IMR-90 (cell line): ENCODE measurements at regions not wholly inside any gene's neighbourhood (a gene's known extent, or its start where the extent isn't known, plus 50 kb on each side); places are given as distances from the start of the nearest gene placed in this dataset.
A peak's percentile ranks its signal among the peaks of the same experiment; 100 is the strongest.

Source experiments
- ATAC-seq: fragments of 200-7000 bp; cut with Tn5 transposase; 2 replicates; pipeline ENCODE4 v1.9.1; 2020; ENCODE audit warnings: low read depth, mild to moderate bottlenecking, moderate library complexity
- BruUV-seq: library from RNA; stranded (reverse); fragments of 400-500 nt; replicated peaks from 2 replicates; lab custom pipeline; 2021; lab: Mats Ljungman, UMichigan
- CTCF ChIA-PET: fragments of 300-600 bp; formaldehyde crosslinking; extraction: SDS; loops from one replicate; lab custom pipeline; 2021; ENCODE audit warnings: antibody characterized with exemption; lab: Yijun Ruan, JAX
- POLR2A ChIA-PET: fragments of 300-600 bp; sonication (Branson Sonifier 250); formaldehyde crosslinking; loops from one replicate; lab custom pipeline; 2022; ENCODE audit warnings: antibody characterized with exemption; ENCODE audit not compliant: unreplicated experiment; lab: Charles Lee
- DNase-seq: peaks from one replicate; pipeline ENCODE4 v3.0.0; 2013
- H2AFZ ChIP-seq: replicated peaks from 2 replicates; pipeline ENCODE3; 2013; ENCODE audit warnings: low read length, mild to moderate bottlenecking; ENCODE audit not compliant: poor library complexity
- H2AK5ac ChIP-seq: 2 replicates; pipeline ENCODE4 v1.6.1; 2013; ENCODE audit warnings: low read depth, low read length, inconsistent platforms
- H2AK9ac ChIP-seq: replicated peaks from 2 replicates; pipeline ENCODE3; 2013; ENCODE audit warnings: mild to moderate bottlenecking, low read depth, low read length, moderate library complexity; ENCODE audit not compliant: poor library complexity
- H2BK120ac ChIP-seq: 2 replicates; pipeline ENCODE4 v1.6.1; 2013; ENCODE audit warnings: low read depth, low read length, inconsistent platforms
- H2BK15ac ChIP-seq: 3 replicates; pipeline ENCODE4 v1.6.1; 2013; ENCODE audit warnings: low read depth, low read length, inconsistent platforms
- H2BK20ac ChIP-seq: 2 replicates; pipeline ENCODE4 v1.6.1; 2013; ENCODE audit warnings: low read depth, mild to moderate bottlenecking, inconsistent platforms, low read length, moderate library complexity
- H2BK5ac ChIP-seq: 2 replicates; pipeline ENCODE4 v1.6.1; 2013; ENCODE audit warnings: mild to moderate bottlenecking, low read depth, low read length, inconsistent platforms; ENCODE audit not compliant: poor library complexity, severe bottlenecking
- H3K14ac ChIP-seq: replicated peaks from 2 replicates; pipeline ENCODE4 v1.6.1; 2013; ENCODE audit warnings: low read depth, low read length, inconsistent platforms
- H3K18ac ChIP-seq: 2 replicates; pipeline ENCODE4 v1.6.1; 2013; ENCODE audit warnings: low read depth, low read length, control low read depth
- H3K23ac ChIP-seq: 2 replicates; pipeline ENCODE4 v1.6.1; 2013; ENCODE audit warnings: low read depth, low read length, inconsistent platforms
- H3K27ac ChIP-seq: 2 replicates; pipeline ENCODE4 v1.5.1; 2013; ENCODE audit warnings: mild to moderate bottlenecking, control low read depth, low read length; ENCODE audit not compliant: insufficient read depth
- H3K27me3 ChIP-seq: 2 replicates; pipeline ENCODE4 v1.6.1; 2013; ENCODE audit warnings: low read length; ENCODE audit not compliant: control insufficient read depth, insufficient read depth
- H3K36me3 ChIP-seq: 2 replicates; pipeline ENCODE4 v1.6.1; 2013; ENCODE audit warnings: low read length, mixed read lengths; ENCODE audit not compliant: control insufficient read depth, insufficient read depth
- H3K4ac ChIP-seq: 2 replicates; pipeline ENCODE4 v1.6.1; 2013; ENCODE audit warnings: low read depth, low read length, inconsistent platforms
- H3K4me1 ChIP-seq: 2 replicates; pipeline ENCODE4 v1.6.1; 2013; ENCODE audit warnings: low read length, mixed read lengths; ENCODE audit not compliant: control insufficient read depth, insufficient read depth
- H3K4me2 ChIP-seq: 2 replicates; pipeline ENCODE4 v1.6.1; 2013; ENCODE audit warnings: low read depth, mild to moderate bottlenecking, control low read depth, low read length, moderate library complexity
- H3K4me3 ChIP-seq: 2 replicates; pipeline ENCODE4 v1.5.1; 2013; ENCODE audit warnings: low read depth, mild to moderate bottlenecking, control low read depth, low read length, moderate library complexity; ENCODE audit not compliant: insufficient read depth
- H3K56ac ChIP-seq: 2 replicates; pipeline ENCODE4 v1.6.1; 2013; ENCODE audit warnings: low read length, inconsistent platforms; ENCODE audit not compliant: insufficient read depth; ENCODE audit errors: extremely low read depth
- H3K79me1 ChIP-seq, 2 experiments: 2 replicates each; pipeline ENCODE4 v1.6.1; 2013; ENCODE audit warnings: low read length in 2 of 2, inconsistent platforms in 1 of 2, low read depth in 1 of 2
- H3K9ac ChIP-seq: 2 replicates; pipeline ENCODE4 v1.6.1; 2013; ENCODE audit warnings: low read depth, low read length, control low read depth
- H3K9me1 ChIP-seq: 2 replicates; pipeline ENCODE4 v1.6.1; 2013; ENCODE audit warnings: low read length, inconsistent platforms; ENCODE audit not compliant: insufficient read depth
- H3K9me3 ChIP-seq: 2 replicates; pipeline ENCODE4 v1.6.1; 2013; ENCODE audit warnings: low read length; ENCODE audit not compliant: control insufficient read depth, insufficient read depth
- H4K20me1 ChIP-seq: 2 replicates; pipeline ENCODE4 v1.6.1; 2013; ENCODE audit warnings: low read length, inconsistent platforms; ENCODE audit not compliant: insufficient read depth
- H4K5ac ChIP-seq: 2 replicates; pipeline ENCODE4 v1.6.1; 2013; ENCODE audit warnings: mild to moderate bottlenecking, low read depth, low read length, control low read depth
- H4K8ac ChIP-seq, 2 experiments: 2 replicates each; pipeline ENCODE4 v1.6.1; 2013; ENCODE audit warnings: low read depth in 2 of 2, low read length in 2 of 2, control low read depth in 1 of 2, inconsistent platforms in 1 of 2
- H4K91ac ChIP-seq: 2 replicates; pipeline ENCODE4 v1.6.1; 2013; ENCODE audit warnings: low read depth, low read length, inconsistent platforms; ENCODE audit not compliant: insufficient read depth
- MAZ ChIP-seq: IDR thresholded peaks from 2 replicates; pipeline ENCODE4 v1.6.1; 2012; ENCODE audit warnings: low read depth, mild to moderate bottlenecking, low read length, improper control_type of control experiment, moderate library complexity, borderline replicate concordance
- RFX5 ChIP-seq: IDR thresholded peaks from 2 replicates; pipeline ENCODE4 v1.8.0; 2012; ENCODE audit warnings: low read depth, mild to moderate bottlenecking, low read length, moderate library complexity
- SMC3 ChIP-seq: fragments of 150-350 bp; IDR thresholded peaks from 2 replicates; pipeline ENCODE4 v1.6.1; 2016; ENCODE audit warnings: low read depth, mild to moderate bottlenecking, antibody characterized with exemption, low read length, moderate library complexity
- WGBS, 2 experiments: methylation state at CpG; one replicate each; pipeline versions ENCODE4 v1.1.5 to v1.1.7; 2013; ENCODE audit warnings: missing lambda C conversion rate in 2 of 2; ENCODE audit not compliant: insufficient read length in 1 of 2; ENCODE audit errors: extremely low coverage in 2 of 2; 5-methylcytosine and 5-hydroxymethylcytosine counted together
- dilution Hi-C: fragments of 300-500 bp; cut with HindIII; formaldehyde crosslinking; loops from one replicate; pipeline ENCODE4 v1.14.3; 2018; ENCODE audit warnings: low sequenced_read_pairs; ENCODE audit not compliant: unreplicated experiment
- in situ Hi-C: fragments of 300-500 bp; cut with MboI; formaldehyde crosslinking; loops from 3 replicates; pipeline ENCODE4 v1.14.3; 2019; ENCODE audit warnings: low sequenced_read_pairs, inconsistent platforms, mixed read lengths
- intact Hi-C: fragments of 100-400 bp; cut with micrococcal nuclease; formaldehyde crosslinking; loops from 2 replicates; pipeline ENCODE4 v1.10.0; 2022

DNA sequence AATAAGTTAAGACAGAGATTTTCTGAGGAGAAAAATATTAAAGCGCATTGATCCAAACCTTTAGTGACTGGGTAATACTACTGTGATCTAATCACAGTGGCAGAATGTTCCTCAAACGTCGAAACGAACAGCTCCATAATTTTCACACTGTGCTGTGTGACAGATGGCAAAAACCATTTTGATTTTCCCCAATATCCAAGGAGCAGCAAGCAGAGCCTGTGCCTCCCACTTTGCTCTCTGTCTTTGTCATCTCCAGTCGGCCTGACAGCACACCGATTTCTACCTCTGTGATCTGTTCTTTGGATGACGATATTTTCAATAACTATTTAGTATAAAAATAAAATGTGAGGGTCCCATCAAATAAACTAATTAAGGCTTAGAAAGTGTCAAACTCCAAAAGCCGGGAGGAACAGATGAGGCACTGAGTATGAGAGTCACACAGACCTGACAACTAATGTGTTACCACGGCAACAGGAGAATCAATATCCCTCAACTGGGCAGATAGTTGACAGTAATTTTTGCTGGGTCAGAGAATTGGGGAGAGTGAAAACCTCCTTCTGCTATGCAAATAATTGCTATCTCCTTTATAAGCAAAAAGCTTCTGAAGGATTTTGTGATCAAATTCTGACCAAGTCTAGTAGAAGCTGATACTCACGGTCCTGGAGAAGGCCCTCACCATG is 489.1 kb upstream of the CFAP20DC start:
- H3K9me3 ChIP-seq = no peaks in the 10 kb centered on the region
- DNase-seq (no peak), ATAC-seq (no peak)
- WGBS, 2 experiments = no CpG with 5 or more reads among the region's 10 CpGs
- dilution Hi-C loops (no loop called here), in situ Hi-C loops (no loop called here), intact Hi-C loops (no loop called here)
- no peak overlapping the region for H2AFZ ChIP-seq
- no peaks in the 10 kb centered on the region for H3K36me3 ChIP-seq
- CTCF ChIA-PET = no interaction called here
- TF ChIP-seq SMC3 (no peak), MAZ (no peak), RFX5 (no peak)
- peak overlapping the region; percentile 86 for H2BK20ac ChIP-seq
- H2AK9ac ChIP-seq = no peak overlapping the region
- H3K9ac ChIP-seq = no peak overlapping the region
- peak overlapping the region; percentile 40; the same call in 1 of the 2 replicates for H3K14ac ChIP-seq
- no peak overlapping the region for H2BK5ac ChIP-seq
- peaks cover 5% of the 10 kb centered on the region; the same call in 1 of the 2 replicates for H3K9me1 ChIP-seq
- H3K23ac ChIP-seq = no peak overlapping the region
- no peak overlapping the region for H4K8ac ChIP-seq
- H3K27ac ChIP-seq = no peak overlapping the region
- no peak overlapping the region for H3K4me3 ChIP-seq
- POLR2A ChIA-PET = no interaction called here
- no peak overlapping the region for H3K56ac ChIP-seq
- no peak overlapping the region for H3K18ac ChIP-seq
- H4K5ac ChIP-seq = no peak overlapping the region
- no peaks in the 10 kb centered on the region for H4K20me1 ChIP-seq
- no peaks in the 10 kb centered on the region for H3K79me1 ChIP-seq
- H3K4me1 ChIP-seq = peaks cover 10% of the 10 kb centered on the region
- peak overlapping the region; percentile 52; the same call in 1 of the 2 replicates for H2BK120ac ChIP-seq
- H3K27me3 ChIP-seq = no peaks in the 10 kb centered on the region
- H3K4me2 ChIP-seq = no peak overlapping the region
- H2AK5ac ChIP-seq = peak overlapping the region; percentile 59; the same call in 1 of the 2 replicates
- H4K91ac ChIP-seq = peak overlapping the region; percentile 45
- no TSS peak for BruUV-seq
- peak overlapping the region; percentile 95; the same call in 2 of the 3 replicates for H2BK15ac ChIP-seq
- 0 out of 2 replicates have a peak overlapping the region, but pooled peaks have one; percentile 43 for H3K4ac ChIP-seq
